ENCODE measurements at regions not wholly inside any gene's neighbourhood (a gene's known extent, or its start where the extent isn't known, plus 50 kb on each side); places are given as distances from the start of the nearest gene placed in this dataset.

- TF ChIP-seq CTCF (IDR thresholded peaks at IDR 0.05): no peak
- TF ChIP-seq POLR2A (IDR thresholded peaks at IDR 0.05): no peak
Measured at GRCh38 chr10:107900131-107900530, 735.6 kb upstream of the SORCS1 start.

Data from ovary (tissue), 3 donors.